ENCODE measurements at regions not wholly inside any gene's neighbourhood (a gene's known extent, or its start where the extent isn't known, plus 50 kb on each side); places are given as distances from the start of the nearest gene placed in this dataset.

GRCh38 chr7:42489299-42489698, 252.3 kb upstream of the GLI3 start:
- no peak for DNase-seq (ENCODE audit: low spot score)

DNA sequence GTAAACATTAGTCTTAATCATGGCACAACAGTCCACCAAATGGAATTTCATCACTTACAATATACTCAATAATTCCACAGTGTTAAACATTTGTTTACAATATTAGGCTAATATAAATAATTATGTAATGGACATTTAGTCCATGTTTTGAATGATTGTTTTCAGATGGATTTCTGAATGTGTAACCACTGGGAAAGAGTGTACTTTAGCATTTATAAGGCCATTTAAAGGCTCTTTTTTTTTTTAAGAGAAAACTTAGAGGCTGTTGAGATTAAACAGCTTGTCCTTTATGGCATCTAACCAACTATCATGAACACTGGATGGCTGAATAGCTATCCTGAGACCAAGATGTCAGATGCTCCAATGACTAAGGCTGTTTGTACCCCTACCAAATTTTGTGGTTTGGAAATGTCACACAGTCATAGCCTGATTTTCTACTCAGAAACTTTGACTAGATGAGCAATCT, 248.3 kb upstream of the GLI3 start:
- no peak for DNase-seq (ENCODE audit: low spot score)

- no peak for DNase-seq (ENCODE audit: low spot score)
Measured at GRCh38 chr7:42483886-42484285, 246.9 kb upstream of the GLI3 start.

GRCh38 chr7:42479816-42480633, 243.0 kb upstream of the GLI3 start:
- DNase-seq (ENCODE audit: low spot score), result no peak

DNA sequence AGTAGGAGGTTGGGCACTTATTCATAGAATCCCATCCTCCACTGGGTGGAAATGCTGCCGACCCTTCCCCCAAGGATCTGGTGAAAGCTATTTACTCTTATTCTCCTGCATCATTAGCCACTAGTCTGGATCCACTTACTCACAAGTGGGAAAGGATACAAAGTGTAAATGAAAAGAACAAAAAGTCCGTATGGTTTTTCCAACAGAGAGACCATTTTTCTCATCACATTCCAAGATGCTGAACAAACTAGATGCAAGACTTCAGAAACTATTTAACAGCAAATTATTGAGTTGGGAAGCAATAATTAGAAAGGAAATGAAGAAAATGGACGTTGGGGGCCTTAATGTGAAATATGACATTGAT, 242.4 kb upstream of the GLI3 start:
- no peak for DNase-seq (ENCODE audit: low spot score)

DNA sequence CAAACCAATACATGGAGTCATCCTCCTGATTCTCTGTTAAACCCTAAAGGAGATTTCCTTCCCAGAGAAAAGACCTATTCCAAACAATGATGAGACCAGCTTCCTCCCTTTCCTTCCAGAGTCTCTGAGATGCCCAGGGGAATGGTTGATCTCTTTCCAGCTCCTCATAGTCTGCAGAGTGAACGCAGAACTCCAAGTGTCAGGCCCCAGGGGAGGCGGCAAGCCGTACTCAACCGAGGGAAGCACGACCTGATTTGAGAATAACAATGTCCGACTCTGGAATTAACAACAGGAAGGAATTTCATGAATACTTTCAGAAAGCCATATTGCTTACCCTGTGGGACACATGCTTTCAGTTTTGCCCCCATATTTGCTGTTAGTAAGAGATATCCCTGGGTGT, 241.7 kb upstream of the GLI3 start:
- DNase-seq (ENCODE audit: low spot score), result no peak

- no peak for DNase-seq (ENCODE audit: low spot score)
Measured at GRCh38 chr7:42476255-42476654, 239.2 kb upstream of the GLI3 start.

- no peak for DNase-seq (ENCODE audit: low spot score)
Measured at GRCh38 chr7:42475082-42475481, 238.1 kb upstream of the GLI3 start.

DNA sequence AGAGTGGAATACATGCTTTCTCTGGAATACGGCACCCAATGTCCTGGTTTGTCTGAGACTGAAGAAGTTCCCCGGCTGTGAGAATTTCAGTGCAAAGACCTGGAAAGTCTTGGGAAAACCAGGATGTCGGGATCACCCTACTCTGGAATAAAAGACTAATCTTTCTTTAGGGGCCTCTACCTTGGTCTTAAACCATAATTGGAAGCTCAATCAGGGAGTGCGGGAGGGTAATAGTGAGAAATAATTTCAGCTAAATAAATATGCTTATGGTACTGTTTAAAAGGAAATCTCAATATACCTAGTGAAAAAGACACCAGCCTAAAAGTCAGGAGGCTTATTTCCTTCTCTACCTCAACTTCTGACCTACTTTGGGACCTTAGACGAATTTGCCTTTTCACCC, 236.1 kb upstream of the GLI3 start:
- no peak for DNase-seq (ENCODE audit: low spot score)

- no peak for DNase-seq (ENCODE audit: low spot score)
Measured at GRCh38 chr7:42471573-42472174, 234.7 kb upstream of the GLI3 start.

- no peak for DNase-seq (ENCODE audit: low spot score)
Measured at GRCh38 chr7:42469341-42469740, 232.3 kb upstream of the GLI3 start.

GRCh38 chr7:42468471-42468870, 231.5 kb upstream of the GLI3 start:
- no peak for DNase-seq (ENCODE audit: low spot score)

GRCh38 chr7:42461537-42461936, 224.5 kb upstream of the GLI3 start:
- no peak for DNase-seq (ENCODE audit: low spot score)

GRCh38 chr7:42460933-42461332, 223.9 kb upstream of the GLI3 start:
- DNase-seq (ENCODE audit: low spot score), result no peak

GRCh38 chr7:42460148-42460547, 223.1 kb upstream of the GLI3 start:
- DNase-seq (ENCODE audit: low spot score), result no peak

- no peak for DNase-seq (ENCODE audit: low spot score)
Measured at GRCh38 chr7:42457663-42458062, 220.7 kb upstream of the GLI3 start.

GRCh38 chr7:42456756-42457276, 219.8 kb upstream of the GLI3 start:
- no peak for DNase-seq (ENCODE audit: low spot score)

DNA sequence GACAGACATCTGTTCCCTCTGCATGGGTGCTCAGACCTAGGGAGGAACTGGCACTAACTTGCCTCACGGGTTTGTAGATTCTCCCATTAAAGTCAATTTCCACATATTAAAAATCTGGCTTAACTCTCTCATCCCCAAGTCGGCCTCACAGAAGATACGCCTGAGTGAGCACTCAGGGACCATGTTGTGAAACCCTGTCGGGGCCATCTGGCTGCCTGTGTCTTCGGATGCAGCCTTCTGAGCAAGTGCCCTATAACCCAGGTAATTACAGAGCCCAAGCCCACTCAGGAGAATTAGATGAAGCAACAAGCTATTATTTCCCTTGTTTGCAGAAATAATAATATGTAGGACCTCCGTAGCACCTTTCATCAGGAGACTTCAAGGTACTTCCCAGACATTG, 219.3 kb upstream of the GLI3 start:
- no peak for DNase-seq (ENCODE audit: low spot score)

- DNase-seq (ENCODE audit: low spot score), result no peak
Measured at GRCh38 chr7:42453931-42454361, 216.9 kb upstream of the GLI3 start.

- DNase-seq (ENCODE audit: low spot score), result no peak
Measured at GRCh38 chr7:42452356-42452755, 215.3 kb upstream of the GLI3 start.

DNA sequence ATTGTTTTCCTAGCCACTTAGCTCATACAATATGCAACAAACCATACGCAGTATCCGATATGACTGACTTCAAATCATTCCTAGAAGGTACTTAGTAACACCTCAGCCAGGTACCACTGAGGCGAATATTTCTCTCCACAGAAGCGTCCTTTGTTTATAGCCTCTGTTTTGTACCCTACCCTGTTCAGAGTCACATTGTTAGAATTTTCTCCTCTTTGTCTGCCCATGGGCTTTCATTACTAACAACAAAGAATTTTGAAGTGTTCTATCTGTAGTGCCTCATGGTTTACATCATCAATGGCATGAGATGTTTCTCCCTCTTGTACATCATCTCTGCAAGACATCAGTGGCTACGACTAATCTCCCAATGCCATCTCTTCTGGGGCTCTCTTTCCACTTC, 212.4 kb upstream of the GLI3 start:
- no peak for DNase-seq (ENCODE audit: low spot score)

GRCh38 chr7:42448901-42449300, 211.9 kb upstream of the GLI3 start:
- DNase-seq (ENCODE audit: low spot score), result no peak

- DNase-seq (ENCODE audit: low spot score), result no peak
Measured at GRCh38 chr7:42445691-42446090, 208.7 kb upstream of the GLI3 start.

- DNase-seq (ENCODE audit: low spot score), result no peak
Measured at GRCh38 chr7:42440951-42441350, 203.9 kb upstream of the GLI3 start.

Measured in ecto neural progenitor cell (in vitro differentiated cells).